ENCODE measurements at regions not wholly inside any gene's neighbourhood (a gene's known extent, or its start where the extent isn't known, plus 50 kb on each side); places are given as distances from the start of the nearest gene placed in this dataset.

- CTCF ChIA-PET, result interaction anchor here (0.6 kb wide), 1 partner anchor 9 kb away, joined by 3 read pairs; no protein-coding TSS in a partner anchor
- intact Hi-C loops (cut with micrococcal nuclease), result no loop called here
- H3K4me3 Mint-ChIP-seq, result no peak overlapping the region
- DNase-seq, result no peak
- peaks cover 2% of the 10 kb centered on the region for H3K4me1 Mint-ChIP-seq (ENCODE audit: low read depth)
- H3K27ac Mint-ChIP-seq, result no peak overlapping the region
- H3K27me3 Mint-ChIP-seq (ENCODE audit: low read depth), result no peaks in the 10 kb centered on the region
- peaks cover 12% of the 10 kb centered on the region for H3K9me3 Mint-ChIP-seq
- H3K36me3 Mint-ChIP-seq (ENCODE audit: low read depth), result no peaks in the 10 kb centered on the region
Measured at GRCh38 chr1:82455342-82455741, 654.6 kb downstream of the ADGRL2 start.

- no peaks in the 10 kb centered on the region for H3K27me3 Mint-ChIP-seq (ENCODE audit: low read depth)
- DNase-seq, result no peak
- peaks cover 12% of the 10 kb centered on the region for H3K9me3 Mint-ChIP-seq
- CTCF ChIA-PET, result no interaction called here
- no peak overlapping the region for H3K4me3 Mint-ChIP-seq
- peaks cover 2% of the 10 kb centered on the region for H3K4me1 Mint-ChIP-seq (ENCODE audit: low read depth)
- no peaks in the 10 kb centered on the region for H3K36me3 Mint-ChIP-seq (ENCODE audit: low read depth)
- H3K27ac Mint-ChIP-seq, result no peak overlapping the region
- intact Hi-C loops (cut with micrococcal nuclease), result no loop called here
Measured at GRCh38 chr1:82454431-82454830, 653.7 kb downstream of the ADGRL2 start.

GRCh38 chr1:82453511-82454185 is 652.9 kb downstream of the ADGRL2 start:
- intact Hi-C loops (cut with micrococcal nuclease), result no loop called here
- Mint-ChIP-seq H3K27ac (no peak overlapping the region), H3K4me1 (ENCODE audit: low read depth) (peaks cover 2% of the 10 kb centered on the region), H3K9me3 (peaks cover 12% of the 10 kb centered on the region), H3K4me3 (no peak overlapping the region), H3K36me3 (ENCODE audit: low read depth) (no peaks in the 10 kb centered on the region), H3K27me3 (ENCODE audit: low read depth) (no peaks in the 10 kb centered on the region)
- CTCF ChIA-PET, result no interaction called here
- DNase-seq, result no peak

- CTCF ChIA-PET, result no interaction called here
- Mint-ChIP-seq H3K27ac (no peak overlapping the region), H3K27me3 (ENCODE audit: low read depth) (no peaks in the 10 kb centered on the region), H3K4me1 (ENCODE audit: low read depth) (peaks cover 2% of the 10 kb centered on the region), H3K36me3 (ENCODE audit: low read depth) (no peaks in the 10 kb centered on the region), H3K9me3 (peaks cover 12% of the 10 kb centered on the region), H3K4me3 (no peak overlapping the region)
- no peak for DNase-seq
- intact Hi-C loops (cut with micrococcal nuclease), result no loop called here
Measured at GRCh38 chr1:82452096-82452495, 651.4 kb downstream of the ADGRL2 start.

GRCh38 chr1:82451191-82451590 is 650.5 kb downstream of the ADGRL2 start:
- Mint-ChIP-seq H3K27ac (no peak overlapping the region), H3K36me3 (ENCODE audit: low read depth) (no peaks in the 10 kb centered on the region), H3K4me3 (no peak overlapping the region), H3K4me1 (ENCODE audit: low read depth) (peaks cover 2% of the 10 kb centered on the region), H3K27me3 (ENCODE audit: low read depth) (no peaks in the 10 kb centered on the region), H3K9me3 (peaks cover 12% of the 10 kb centered on the region)
- intact Hi-C loops (cut with micrococcal nuclease), result no loop called here
- DNase-seq, result no peak
- CTCF ChIA-PET, result no interaction called here

DNA sequence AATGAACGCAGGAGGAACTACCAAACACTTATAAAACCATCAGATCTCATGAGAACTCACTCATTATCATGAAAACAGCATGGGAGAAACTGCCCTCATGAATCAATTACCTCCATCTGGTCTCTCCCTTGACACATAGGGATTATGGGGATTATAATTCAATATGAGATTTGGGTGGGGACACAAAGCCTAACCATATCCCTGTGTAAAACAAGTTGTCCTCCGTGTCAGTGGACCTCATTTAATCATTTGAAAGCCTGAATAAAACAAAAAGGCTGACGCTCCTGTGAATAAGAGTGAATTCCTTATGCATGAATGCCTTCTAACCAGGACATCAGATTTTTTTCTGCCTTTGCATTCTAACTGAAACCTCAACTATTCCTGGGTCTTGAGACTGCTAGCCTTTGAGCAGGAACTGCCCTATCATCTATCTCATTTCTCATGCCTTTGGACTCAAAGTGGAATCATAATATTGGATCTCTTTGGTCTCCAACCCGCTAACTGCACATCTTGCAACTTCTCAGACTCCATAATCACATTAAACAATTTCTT is 648.8 kb downstream of the ADGRL2 start:
- CTCF ChIA-PET, result no interaction called here
- H3K36me3 Mint-ChIP-seq (ENCODE audit: low read depth), result no peaks in the 10 kb centered on the region
- H3K9me3 Mint-ChIP-seq, result peaks cover 12% of the 10 kb centered on the region
- H3K27ac Mint-ChIP-seq, result no peak overlapping the region
- no peak overlapping the region for H3K4me3 Mint-ChIP-seq
- DNase-seq, result no peak
- H3K4me1 Mint-ChIP-seq (ENCODE audit: low read depth), result no peaks in the 10 kb centered on the region
- H3K27me3 Mint-ChIP-seq (ENCODE audit: low read depth), result no peaks in the 10 kb centered on the region
- intact Hi-C loops (cut with micrococcal nuclease), result no loop called here

- H3K36me3 Mint-ChIP-seq (ENCODE audit: low read depth), result no peaks in the 10 kb centered on the region
- CTCF ChIA-PET, result no interaction called here
- H3K9me3 Mint-ChIP-seq, result peaks cover 4% of the 10 kb centered on the region
- DNase-seq, result no peak
- H3K27ac Mint-ChIP-seq, result no peak overlapping the region
- H3K27me3 Mint-ChIP-seq (ENCODE audit: low read depth), result no peaks in the 10 kb centered on the region
- intact Hi-C loops (cut with micrococcal nuclease), result no loop called here
- no peaks in the 10 kb centered on the region for H3K4me1 Mint-ChIP-seq (ENCODE audit: low read depth)
- H3K4me3 Mint-ChIP-seq, result no peak overlapping the region
Measured at GRCh38 chr1:82446955-82447354, 646.2 kb downstream of the ADGRL2 start.

DNA sequence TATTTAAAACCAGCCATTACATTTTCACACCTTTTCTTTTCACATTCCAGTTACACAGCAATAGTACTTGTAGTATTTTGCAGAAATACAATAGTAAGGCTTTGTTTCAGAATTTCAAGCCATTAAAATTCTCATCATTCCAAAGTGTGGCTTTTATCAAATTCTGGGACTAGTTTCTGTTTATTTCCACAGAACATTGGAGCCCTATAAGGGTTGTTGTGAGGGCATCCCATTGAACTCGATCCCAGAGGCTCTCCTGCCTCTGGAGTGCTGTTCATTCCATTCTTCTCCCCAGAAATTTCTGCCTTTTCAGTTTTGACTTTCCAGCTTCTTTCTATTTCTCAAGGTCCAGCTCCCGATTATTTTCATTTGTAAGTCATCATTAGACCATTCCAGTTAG is 645.5 kb downstream of the ADGRL2 start:
- CTCF ChIA-PET, result no interaction called here
- Mint-ChIP-seq H3K27me3 (ENCODE audit: low read depth) (no peaks in the 10 kb centered on the region), H3K27ac (no peak overlapping the region), H3K4me1 (ENCODE audit: low read depth) (no peaks in the 10 kb centered on the region), H3K4me3 (no peak overlapping the region), H3K36me3 (ENCODE audit: low read depth) (no peaks in the 10 kb centered on the region), H3K9me3 (no peaks in the 10 kb centered on the region)
- intact Hi-C loops (cut with micrococcal nuclease), result no loop called here
- DNase-seq, result no peak

GRCh38 chr1:82445827-82446226 is 645.1 kb downstream of the ADGRL2 start:
- no peaks in the 10 kb centered on the region for H3K36me3 Mint-ChIP-seq (ENCODE audit: low read depth)
- CTCF ChIA-PET, result no interaction called here

GRCh38 chr1:82445132-82445531 is 644.4 kb downstream of the ADGRL2 start:
- no peak for DNase-seq
- intact Hi-C loops (cut with micrococcal nuclease), result no loop called here
- H3K27me3 Mint-ChIP-seq (ENCODE audit: low read depth), result no peaks in the 10 kb centered on the region
- H3K27ac Mint-ChIP-seq, result no peak overlapping the region
- CTCF ChIA-PET, result no interaction called here
- H3K4me3 Mint-ChIP-seq, result no peak overlapping the region
- H3K4me1 Mint-ChIP-seq (ENCODE audit: low read depth), result no peaks in the 10 kb centered on the region
- H3K36me3 Mint-ChIP-seq (ENCODE audit: low read depth), result no peaks in the 10 kb centered on the region
- no peaks in the 10 kb centered on the region for H3K9me3 Mint-ChIP-seq

More at GRCh38 chr1:82445827-82446226, 645.1 kb downstream of the ADGRL2 start:
- Mint-ChIP-seq H3K9me3 (no peaks in the 10 kb centered on the region), H3K4me3 (no peak overlapping the region), H3K4me1 (ENCODE audit: low read depth) (no peaks in the 10 kb centered on the region), H3K27me3 (ENCODE audit: low read depth) (no peaks in the 10 kb centered on the region), H3K27ac (no peak overlapping the region)
- intact Hi-C loops (cut with micrococcal nuclease), result no loop called here
- DNase-seq, result no peak

- DNase-seq, result no peak
- Mint-ChIP-seq H3K27ac (no peak overlapping the region), H3K9me3 (no peaks in the 10 kb centered on the region), H3K27me3 (ENCODE audit: low read depth) (no peaks in the 10 kb centered on the region), H3K4me3 (no peak overlapping the region), H3K4me1 (ENCODE audit: low read depth) (no peaks in the 10 kb centered on the region), H3K36me3 (ENCODE audit: low read depth) (no peaks in the 10 kb centered on the region)
- CTCF ChIA-PET, result no interaction called here
- intact Hi-C loops (cut with micrococcal nuclease), result no loop called here
Measured at GRCh38 chr1:82441402-82441801, 640.7 kb downstream of the ADGRL2 start.

GRCh38 chr1:82423174-82423815 is 622.6 kb downstream of the ADGRL2 start:
- intact Hi-C loops (cut with micrococcal nuclease), result no loop called here
- DNase-seq, result no peak
- H3K4me3 Mint-ChIP-seq, result no peak overlapping the region
- H3K4me1 Mint-ChIP-seq (ENCODE audit: low read depth), result no peaks in the 10 kb centered on the region
- no peaks in the 10 kb centered on the region for H3K9me3 Mint-ChIP-seq
- no peaks in the 10 kb centered on the region for H3K36me3 Mint-ChIP-seq (ENCODE audit: low read depth)
- H3K27me3 Mint-ChIP-seq (ENCODE audit: low read depth), result no peaks in the 10 kb centered on the region
- H3K27ac Mint-ChIP-seq, result no peak overlapping the region
- CTCF ChIA-PET, result no interaction called here

- DNase-seq, result no peak
- Mint-ChIP-seq H3K27me3 (ENCODE audit: low read depth) (no peaks in the 10 kb centered on the region), H3K36me3 (ENCODE audit: low read depth) (no peaks in the 10 kb centered on the region), H3K9me3 (no peaks in the 10 kb centered on the region), H3K4me3 (no peak overlapping the region), H3K4me1 (ENCODE audit: low read depth) (no peaks in the 10 kb centered on the region), H3K27ac (no peak overlapping the region)
- CTCF ChIA-PET, result interaction anchor here (0.6 kb wide), 1 partner anchor 250 kb away, joined by 5 read pairs; no protein-coding TSS in a partner anchor
- intact Hi-C loops (cut with micrococcal nuclease), result no loop called here
Measured at GRCh38 chr1:82421782-82422181, 621.0 kb downstream of the ADGRL2 start.
